ENCODE measurements at regions not wholly inside any gene's neighbourhood (a gene's known extent, or its start where the extent isn't known, plus 50 kb on each side); places are given as distances from the start of the nearest gene placed in this dataset.

DNA sequence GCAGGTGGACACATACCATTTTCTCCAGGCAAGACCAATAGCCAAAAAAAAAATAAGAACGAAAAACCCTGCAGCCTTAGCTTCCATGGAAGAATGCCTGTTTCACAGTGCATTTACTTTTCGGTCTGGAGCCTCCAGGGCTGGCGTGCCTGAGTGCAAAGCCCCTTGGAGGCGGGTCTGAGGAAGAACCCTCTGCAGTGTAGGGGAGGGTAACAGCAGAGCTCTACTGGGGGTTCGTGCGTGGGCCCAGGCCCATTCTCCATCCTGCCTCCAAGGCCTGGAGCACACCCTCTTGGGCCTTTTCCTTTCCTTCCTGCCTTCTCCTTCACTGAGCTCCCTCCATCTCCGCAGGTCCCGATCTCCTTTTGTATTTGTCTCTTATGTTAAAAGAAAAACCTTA lies 172.3 kb upstream of the GLI3 start:
- Histone ChIP-seq H3K27me3 (replicated peaks in 2 of 5; ENCODE audit: control insufficient read depth in 4 of 5, insufficient read depth in 5 of 5, low read length in 4 of 5) (no peaks in the 10 kb centered on the region), H3K4me3 (ENCODE audit: control insufficient read depth in 1 of 7, extremely low read depth in 1 of 7, insufficient read depth in 4 of 7, low read depth in 2 of 7, low read length in 6 of 7) (no peak overlapping the region), H3K4me1 (ENCODE audit: control extremely low read depth in 1 of 4, control insufficient read depth in 4 of 4, insufficient read depth in 4 of 4, low read length in 3 of 4) (no peaks in the 10 kb centered on the region), H3K9me3 (ENCODE audit: control extremely low read depth in 1 of 5, control insufficient read depth in 4 of 5, insufficient read depth in 2 of 5, low read depth in 1 of 5, low read length in 4 of 5) (no peaks in the 10 kb centered on the region), H3K36me3 (ENCODE audit: control insufficient read depth in 4 of 4, insufficient read depth in 4 of 4, low read length in 3 of 4) (no peaks in the 10 kb centered on the region), H3K27ac (ENCODE audit: insufficient read depth in 1 of 2, low read depth in 1 of 2, low read length in 2 of 2, poor library complexity in 1 of 2, severe bottlenecking in 2 of 2) (no peak overlapping the region)
- no peak for DNase-seq
- ChIA-PET CTCF (no interaction called here), POLR2A (no interaction called here)
- WGBS (ENCODE audit: insufficient coverage): 90% methylated on average over 5 of the region's 8 CpGs

DNA sequence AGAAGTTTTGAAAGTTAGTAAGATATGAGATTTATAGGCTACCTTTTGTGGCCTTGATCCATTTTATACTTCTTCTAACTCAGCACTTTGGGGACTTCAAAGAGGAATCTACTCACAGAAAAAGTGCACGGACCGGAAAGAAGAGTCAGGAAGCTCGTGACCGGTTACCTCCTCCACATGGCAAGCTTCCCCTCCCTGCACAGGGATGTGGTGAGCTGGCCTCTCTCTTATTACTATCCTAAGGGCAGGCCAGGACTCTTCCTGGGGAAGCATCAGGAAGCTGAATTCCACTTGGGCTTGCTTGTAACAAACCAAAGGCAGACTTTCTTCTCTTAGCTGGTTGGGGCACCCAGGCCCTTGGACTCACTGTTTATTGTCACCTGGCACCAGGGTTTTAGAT lies 170.8 kb upstream of the GLI3 start:
- Histone ChIP-seq H3K36me3 (ENCODE audit: control insufficient read depth in 4 of 4, insufficient read depth in 4 of 4, low read length in 3 of 4) (no peaks in the 10 kb centered on the region), H3K27me3 (replicated peaks in 2 of 5; ENCODE audit: control insufficient read depth in 4 of 5, insufficient read depth in 5 of 5, low read length in 4 of 5) (no peaks in the 10 kb centered on the region), H3K4me1 (ENCODE audit: control extremely low read depth in 1 of 4, control insufficient read depth in 4 of 4, insufficient read depth in 4 of 4, low read length in 3 of 4) (no peaks in the 10 kb centered on the region), H3K9me3 (ENCODE audit: control extremely low read depth in 1 of 5, control insufficient read depth in 4 of 5, insufficient read depth in 2 of 5, low read depth in 1 of 5, low read length in 4 of 5) (no peaks in the 10 kb centered on the region), H3K27ac (ENCODE audit: insufficient read depth in 1 of 2, low read depth in 1 of 2, low read length in 2 of 2, poor library complexity in 1 of 2, severe bottlenecking in 2 of 2) (no peak overlapping the region), H3K4me3 (ENCODE audit: control insufficient read depth in 1 of 7, extremely low read depth in 1 of 7, insufficient read depth in 4 of 7, low read depth in 2 of 7, low read length in 6 of 7) (no peak overlapping the region)
- POLR2A ChIA-PET: no interaction called here
- no peak for DNase-seq
- WGBS (ENCODE audit: insufficient coverage): no CpG with 5 or more reads among the region's 4 CpGs
- CTCF ChIA-PET: no interaction called here

GRCh38 chr7:42407021-42407710 lies 170.2 kb upstream of the GLI3 start:
- Histone ChIP-seq H3K27ac (ENCODE audit: insufficient read depth in 1 of 2, low read depth in 1 of 2, low read length in 2 of 2, poor library complexity in 1 of 2, severe bottlenecking in 2 of 2) (no peak overlapping the region), H3K36me3 (ENCODE audit: control insufficient read depth in 4 of 4, insufficient read depth in 4 of 4, low read length in 3 of 4) (no peaks in the 10 kb centered on the region), H3K4me1 (ENCODE audit: control extremely low read depth in 1 of 4, control insufficient read depth in 4 of 4, insufficient read depth in 4 of 4, low read length in 3 of 4) (no peaks in the 10 kb centered on the region), H3K4me3 (ENCODE audit: control insufficient read depth in 1 of 7, extremely low read depth in 1 of 7, insufficient read depth in 4 of 7, low read depth in 2 of 7, low read length in 6 of 7) (no peak overlapping the region), H3K27me3 (replicated peaks in 2 of 5; ENCODE audit: control insufficient read depth in 4 of 5, insufficient read depth in 5 of 5, low read length in 4 of 5) (no peaks in the 10 kb centered on the region), H3K9me3 (ENCODE audit: control extremely low read depth in 1 of 5, control insufficient read depth in 4 of 5, insufficient read depth in 2 of 5, low read depth in 1 of 5, low read length in 4 of 5) (no peaks in the 10 kb centered on the region)
- CTCF ChIA-PET: no interaction called here
- DNase-seq: no peak
- WGBS (ENCODE audit: insufficient coverage): 99% methylated on average over 13 of the region's 15 CpGs
- POLR2A ChIA-PET: no interaction called here

GRCh38 chr7:42406358-42406757 lies 169.3 kb upstream of the GLI3 start:
- H3K27ac ChIP-seq (ENCODE audit: insufficient read depth in 1 of 2, low read depth in 1 of 2, low read length in 2 of 2, poor library complexity in 1 of 2, severe bottlenecking in 2 of 2): no peak overlapping the region
- no peaks in the 10 kb centered on the region for H3K27me3 ChIP-seq (replicated peaks in 2 of 5; ENCODE audit: control insufficient read depth in 4 of 5, insufficient read depth in 5 of 5, low read length in 4 of 5)
- H3K9me3 ChIP-seq (ENCODE audit: control extremely low read depth in 1 of 5, control insufficient read depth in 4 of 5, insufficient read depth in 2 of 5, low read depth in 1 of 5, low read length in 4 of 5): no peaks in the 10 kb centered on the region
- no peaks in the 10 kb centered on the region for H3K4me1 ChIP-seq (ENCODE audit: control extremely low read depth in 1 of 4, control insufficient read depth in 4 of 4, insufficient read depth in 4 of 4, low read length in 3 of 4)
- CTCF ChIA-PET: no interaction called here
- DNase-seq: no peak
- H3K4me3 ChIP-seq (ENCODE audit: control insufficient read depth in 1 of 7, extremely low read depth in 1 of 7, insufficient read depth in 4 of 7, low read depth in 2 of 7, low read length in 6 of 7): no peak overlapping the region
- WGBS (ENCODE audit: insufficient coverage): 97% methylated on average over 13 of the region's 16 CpGs
- POLR2A ChIA-PET: no interaction called here
- no peaks in the 10 kb centered on the region for H3K36me3 ChIP-seq (ENCODE audit: control insufficient read depth in 4 of 4, insufficient read depth in 4 of 4, low read length in 3 of 4)

DNA sequence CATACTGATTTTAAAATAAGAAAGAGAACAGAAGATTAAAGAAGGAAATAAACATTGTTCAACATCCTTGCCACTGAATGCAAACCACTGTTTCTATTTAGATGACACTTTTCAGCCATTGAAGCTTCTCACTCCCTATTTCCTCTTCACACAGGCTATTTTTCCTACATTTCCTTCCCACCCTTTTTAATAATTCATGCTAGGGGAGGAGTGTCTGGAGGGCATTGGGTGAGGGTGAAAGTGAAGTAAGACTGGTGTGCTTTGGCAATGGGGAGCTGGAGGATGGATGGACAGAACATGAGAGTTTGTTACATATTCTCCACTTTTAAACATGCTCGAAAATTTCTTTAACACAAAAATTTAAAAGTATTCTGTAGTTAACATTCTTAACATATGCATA lies 168.8 kb upstream of the GLI3 start:
- no peaks in the 10 kb centered on the region for H3K27me3 ChIP-seq (replicated peaks in 2 of 5; ENCODE audit: control insufficient read depth in 4 of 5, insufficient read depth in 5 of 5, low read length in 4 of 5)
- H3K9me3 ChIP-seq (ENCODE audit: control extremely low read depth in 1 of 5, control insufficient read depth in 4 of 5, insufficient read depth in 2 of 5, low read depth in 1 of 5, low read length in 4 of 5): no peaks in the 10 kb centered on the region
- no peak overlapping the region for H3K4me3 ChIP-seq (ENCODE audit: control insufficient read depth in 1 of 7, extremely low read depth in 1 of 7, insufficient read depth in 4 of 7, low read depth in 2 of 7, low read length in 6 of 7)
- no peaks in the 10 kb centered on the region for H3K4me1 ChIP-seq (ENCODE audit: control extremely low read depth in 1 of 4, control insufficient read depth in 4 of 4, insufficient read depth in 4 of 4, low read length in 3 of 4)
- ChIA-PET POLR2A (no interaction called here), CTCF (no interaction called here)
- no CpG with 5 or more reads among the region's 1 CpG for WGBS (ENCODE audit: insufficient coverage)
- DNase-seq: no peak
- H3K36me3 ChIP-seq (ENCODE audit: control insufficient read depth in 4 of 4, insufficient read depth in 4 of 4, low read length in 3 of 4): no peaks in the 10 kb centered on the region
- no peak overlapping the region for H3K27ac ChIP-seq (ENCODE audit: insufficient read depth in 1 of 2, low read depth in 1 of 2, low read length in 2 of 2, poor library complexity in 1 of 2, severe bottlenecking in 2 of 2)

- DNase-seq: no peak
- POLR2A ChIA-PET: no interaction called here
- H3K9me3 ChIP-seq (ENCODE audit: control extremely low read depth in 1 of 5, control insufficient read depth in 4 of 5, insufficient read depth in 2 of 5, low read depth in 1 of 5, low read length in 4 of 5): no peaks in the 10 kb centered on the region
- H3K27ac ChIP-seq (ENCODE audit: insufficient read depth in 1 of 2, low read depth in 1 of 2, low read length in 2 of 2, poor library complexity in 1 of 2, severe bottlenecking in 2 of 2): no peak overlapping the region
- CTCF ChIA-PET: no interaction called here
- no peaks in the 10 kb centered on the region for H3K4me1 ChIP-seq (ENCODE audit: control extremely low read depth in 1 of 4, control insufficient read depth in 4 of 4, insufficient read depth in 4 of 4, low read length in 3 of 4)
- H3K4me3 ChIP-seq (ENCODE audit: control insufficient read depth in 1 of 7, extremely low read depth in 1 of 7, insufficient read depth in 4 of 7, low read depth in 2 of 7, low read length in 6 of 7): no peak overlapping the region
- no peaks in the 10 kb centered on the region for H3K36me3 ChIP-seq (ENCODE audit: control insufficient read depth in 4 of 4, insufficient read depth in 4 of 4, low read length in 3 of 4)
- 100% methylated on average over 1 of the region's 1 CpG for WGBS (ENCODE audit: insufficient coverage)
- peaks cover 0 to 2% (median 0%) of the 10 kb centered on the region in 5 experiments for H3K27me3 ChIP-seq (replicated peaks in 2 of 5; ENCODE audit: control insufficient read depth in 4 of 5, insufficient read depth in 5 of 5, low read length in 4 of 5)
Observed at GRCh38 chr7:42403831-42404230, 166.8 kb upstream of the GLI3 start.

DNA sequence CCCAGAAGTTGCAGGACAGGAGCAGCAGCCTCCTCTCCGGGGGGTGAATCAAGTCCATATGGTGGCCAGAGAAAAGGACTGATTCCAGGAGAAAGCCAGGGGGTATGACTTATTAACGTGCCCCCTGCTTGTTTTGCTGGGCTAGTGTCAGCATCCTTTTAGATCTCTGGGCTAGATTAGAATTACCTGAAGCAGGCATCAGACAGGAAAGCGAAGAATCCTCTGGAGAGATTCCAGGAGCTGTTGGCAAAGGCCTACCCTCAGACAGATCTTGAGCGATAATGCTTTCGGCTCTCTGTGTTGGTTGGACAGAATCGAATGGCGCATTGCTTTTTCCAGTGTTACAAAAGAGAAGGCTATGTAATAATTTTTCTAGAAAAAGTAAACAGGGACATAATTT lies 164.0 kb upstream of the GLI3 start:
- H3K36me3 ChIP-seq (ENCODE audit: control insufficient read depth in 4 of 4, insufficient read depth in 4 of 4, low read length in 3 of 4): no peaks in the 10 kb centered on the region
- no peaks in the 10 kb centered on the region for H3K4me1 ChIP-seq (ENCODE audit: control extremely low read depth in 1 of 4, control insufficient read depth in 4 of 4, insufficient read depth in 4 of 4, low read length in 3 of 4)
- WGBS (ENCODE audit: insufficient coverage): 97% methylated on average over 5 of the region's 7 CpGs
- H3K9me3 ChIP-seq (ENCODE audit: control extremely low read depth in 1 of 5, control insufficient read depth in 4 of 5, insufficient read depth in 2 of 5, low read depth in 1 of 5, low read length in 4 of 5): no peaks in the 10 kb centered on the region
- ChIA-PET CTCF (no interaction called here), POLR2A (no interaction called here)
- H3K27me3 ChIP-seq (replicated peaks in 2 of 5; ENCODE audit: control insufficient read depth in 4 of 5, insufficient read depth in 5 of 5, low read length in 4 of 5): peaks cover 0 to 2% (median 0%) of the 10 kb centered on the region in 5 experiments
- no peak overlapping the region for H3K4me3 ChIP-seq (ENCODE audit: control insufficient read depth in 1 of 7, extremely low read depth in 1 of 7, insufficient read depth in 4 of 7, low read depth in 2 of 7, low read length in 6 of 7)
- H3K27ac ChIP-seq (ENCODE audit: insufficient read depth in 1 of 2, low read depth in 1 of 2, low read length in 2 of 2, poor library complexity in 1 of 2, severe bottlenecking in 2 of 2): no peak overlapping the region
- DNase-seq: no peak

All from common myeloid progenitor, CD34-positive (primary cell).